Muscle layer of colon (tissue), 2 donors: ENCODE measurements at regions not wholly inside any gene's neighbourhood (a gene's known extent, or its start where the extent isn't known, plus 50 kb on each side); places are given as distances from the start of the nearest gene placed in this dataset.
"Not testable (repeated sequence)": the region's sequence is repeated elsewhere in the genome, so short reads cannot be mapped to it uniquely, and the experiment has no call there.

Source experiments
- H3K27ac ChIP-seq: one replicate; pipeline ENCODE4 v1.7.0; 2013; ENCODE audit warnings: low read depth, mild to moderate bottlenecking, low read length, moderate library complexity
- H3K27me3 ChIP-seq, 2 donors: one replicate each; pipeline ENCODE4 v1.7.0; 2013; ENCODE audit warnings: low read length in 2 of 2, mild to moderate bottlenecking in 2 of 2; ENCODE audit not compliant: insufficient read depth in 2 of 2, control insufficient read depth in 1 of 2
- H3K36me3 ChIP-seq: one replicate; pipeline ENCODE4 v1.7.0; 2013; ENCODE audit warnings: mild to moderate bottlenecking, low read length; ENCODE audit not compliant: insufficient read depth
- H3K4me1 ChIP-seq: one replicate; pipeline ENCODE4 v1.7.0; 2013; ENCODE audit warnings: mild to moderate bottlenecking, low read length; ENCODE audit not compliant: insufficient read depth
- H3K4me3 ChIP-seq, 2 donors: one replicate each; pipeline ENCODE4 v1.7.0; 2013; ENCODE audit warnings: low read length in 2 of 2, low read depth in 1 of 2, mild to moderate bottlenecking in 1 of 2, moderate library complexity in 1 of 2
- H3K9ac ChIP-seq: one replicate; pipeline ENCODE4 v1.7.0; 2013; ENCODE audit warnings: low read length
- H3K9me3 ChIP-seq: one replicate; pipeline ENCODE4 v1.7.0; 2013; ENCODE audit warnings: mild to moderate bottlenecking, low read length
- donor health status: abdominal sarcoma.
- donor health status: Adenocarcinoma of cecum.

- Histone ChIP-seq H3K27ac (no peak overlapping the region), H3K4me3 (no peak overlapping the region), H3K36me3 (no peaks in the 10 kb centered on the region), H3K4me1 (no peaks in the 10 kb centered on the region), H3K9me3 (no peaks in the 10 kb centered on the region), H3K9ac (no peak overlapping the region), H3K27me3 (no peaks in the 10 kb centered on the region)
Measured at GRCh38 chr5:118302786-118303185, 685.6 kb downstream of the DTWD2 start.

DNA sequence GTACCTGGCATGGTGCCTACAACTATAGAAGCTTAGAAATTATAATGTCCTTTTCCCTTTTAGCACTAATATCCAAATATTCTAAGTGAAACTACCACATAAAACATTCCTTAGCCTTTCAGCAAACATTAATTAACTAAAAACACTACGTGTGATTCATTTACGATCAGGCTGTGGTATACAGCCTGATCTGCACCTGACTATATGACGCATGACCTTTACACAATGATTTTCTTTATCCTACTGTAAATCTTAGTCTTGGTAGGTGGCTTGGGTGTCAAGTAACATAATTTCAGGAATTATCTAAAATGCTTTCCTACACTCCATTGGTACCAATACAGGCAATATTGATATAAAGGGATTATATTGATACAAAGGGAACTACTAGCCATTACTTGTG, 686.7 kb downstream of the DTWD2 start:
- no peaks in the 10 kb centered on the region for H3K4me1 ChIP-seq
- no peak overlapping the region for H3K4me3 ChIP-seq
- no peaks in the 10 kb centered on the region for H3K27me3 ChIP-seq
- H3K9me3 ChIP-seq = no peaks in the 10 kb centered on the region
- H3K27ac ChIP-seq = no peak overlapping the region
- no peak overlapping the region for H3K9ac ChIP-seq
- no peaks in the 10 kb centered on the region for H3K36me3 ChIP-seq

- Histone ChIP-seq H3K9ac (no peak overlapping the region), H3K27ac (no peak overlapping the region), H3K4me1 (no peaks in the 10 kb centered on the region), H3K9me3 (no peaks in the 10 kb centered on the region), H3K4me3 (no peak overlapping the region), H3K27me3 (no peaks in the 10 kb centered on the region), H3K36me3 (no peaks in the 10 kb centered on the region)
Measured at GRCh38 chr5:118295045-118295444, 693.3 kb downstream of the DTWD2 start.

- Histone ChIP-seq H3K4me3 (no peak overlapping the region), H3K4me1 (no peaks in the 10 kb centered on the region), H3K9ac (no peak overlapping the region), H3K27ac (no peak overlapping the region), H3K36me3 (no peaks in the 10 kb centered on the region), H3K9me3 (no peaks in the 10 kb centered on the region), H3K27me3 (no peaks in the 10 kb centered on the region)
Measured at GRCh38 chr5:118293378-118293777, 695.0 kb downstream of the DTWD2 start.

- H3K9ac ChIP-seq = no peak overlapping the region
- H3K36me3 ChIP-seq = no peaks in the 10 kb centered on the region
- H3K27ac ChIP-seq = no peak overlapping the region
- H3K4me1 ChIP-seq = no peaks in the 10 kb centered on the region
- H3K9me3 ChIP-seq = no peaks in the 10 kb centered on the region
- no peak overlapping the region for H3K4me3 ChIP-seq
- no peaks in the 10 kb centered on the region for H3K27me3 ChIP-seq
Measured at GRCh38 chr5:118290204-118290603, 698.1 kb downstream of the DTWD2 start.

DNA sequence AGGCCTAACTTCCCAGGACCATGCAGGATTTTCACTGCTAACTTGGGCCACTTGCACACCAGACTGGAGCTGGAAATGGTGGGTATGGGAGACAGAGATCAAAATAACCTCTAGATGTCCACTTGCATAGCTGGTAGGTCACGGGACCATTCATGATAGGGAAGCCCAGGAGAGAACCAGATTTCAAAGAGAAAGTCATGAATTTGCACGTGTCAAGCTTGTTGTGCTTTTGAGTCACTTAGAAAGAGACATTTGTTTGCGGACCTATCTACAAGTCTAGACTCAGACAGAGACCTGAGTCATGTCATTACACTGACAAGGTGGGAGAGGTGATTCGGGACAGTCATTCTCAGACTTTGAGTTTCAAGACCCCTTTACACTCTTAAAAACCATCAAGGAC, 704.1 kb downstream of the DTWD2 start:
- H3K4me3 ChIP-seq, H3K27ac ChIP-seq, H3K9ac ChIP-seq, H3K36me3 ChIP-seq, H3K27me3 ChIP-seq, H3K4me1 ChIP-seq, H3K9me3 ChIP-seq: not testable (repeated sequence)

- not testable (repeated sequence) for H3K9ac ChIP-seq, H3K36me3 ChIP-seq, H3K4me3 ChIP-seq, H3K27me3 ChIP-seq, H3K4me1 ChIP-seq, H3K9me3 ChIP-seq, H3K27ac ChIP-seq
Measured at GRCh38 chr5:118282480-118283038, 705.8 kb downstream of the DTWD2 start.

- Histone ChIP-seq H3K27me3 (no peaks in the 10 kb centered on the region), H3K4me3 (no peak overlapping the region), H3K27ac (no peak overlapping the region), H3K36me3 (no peaks in the 10 kb centered on the region), H3K4me1 (peaks cover 3% of the 10 kb centered on the region), H3K9me3 (no peaks in the 10 kb centered on the region), H3K9ac (no peak overlapping the region)
Measured at GRCh38 chr5:118279540-118280294, 708.6 kb downstream of the DTWD2 start.

- no peak overlapping the region for H3K27ac ChIP-seq
Measured at GRCh38 chr5:118270526-118270925, 717.8 kb downstream of the DTWD2 start.

GRCh38 chr5:118258223-118258622, 730.1 kb downstream of the DTWD2 start:
- Histone ChIP-seq H3K9me3 (no peaks in the 10 kb centered on the region), H3K4me1 (peaks cover 10% of the 10 kb centered on the region), H3K4me3 (no peak overlapping the region), H3K27ac (no peak overlapping the region), H3K27me3 (no peaks in the 10 kb centered on the region), H3K36me3 (no peaks in the 10 kb centered on the region), H3K9ac (no peak overlapping the region)

More at GRCh38 chr5:118270526-118270925, 717.8 kb downstream of the DTWD2 start:
- Histone ChIP-seq H3K4me3 (no peak overlapping the region), H3K27me3 (no peaks in the 10 kb centered on the region), H3K36me3 (no peaks in the 10 kb centered on the region), H3K9me3 (no peaks in the 10 kb centered on the region), H3K9ac (no peak overlapping the region), H3K4me1 (peaks cover 12% of the 10 kb centered on the region)

DNA sequence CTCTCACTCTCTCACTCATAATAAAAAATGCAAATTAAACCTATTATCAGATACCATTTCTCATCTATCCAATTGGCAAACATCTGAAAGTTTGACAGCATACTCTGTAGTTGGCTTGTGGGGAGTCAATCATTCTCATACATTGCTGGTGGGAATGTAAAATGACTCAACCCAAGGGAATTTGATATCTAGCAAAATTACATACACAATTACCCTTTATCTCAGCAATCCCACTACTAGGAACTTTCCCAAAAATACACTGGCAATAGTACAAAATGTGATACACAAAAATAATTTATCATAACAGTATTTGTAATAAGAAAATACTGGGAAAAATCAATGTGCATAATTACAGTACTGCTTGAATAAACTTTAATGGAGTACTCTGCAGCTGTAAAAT, 731.3 kb downstream of the DTWD2 start:
- Histone ChIP-seq H3K27me3 (no peaks in the 10 kb centered on the region), H3K9ac (no peak overlapping the region), H3K9me3 (no peaks in the 10 kb centered on the region), H3K4me3 (no peak overlapping the region), H3K36me3 (no peaks in the 10 kb centered on the region), H3K27ac (no peak overlapping the region), H3K4me1 (peaks cover 12% of the 10 kb centered on the region)
